Astrocyte (in vitro differentiated cells and primary cell): ENCODE measurements at regions not wholly inside any gene's neighbourhood (a gene's known extent, or its start where the extent isn't known, plus 50 kb on each side); places are given as distances from the start of the nearest gene placed in this dataset.

Experiments used
- DNase-seq: peaks from one replicate; pipeline ENCODE4 v3.0.0-alpha.2; 2010; ENCODE audit warnings: low read depth
- FAIRE-seq: peaks from 2 replicates; lab custom pipeline; 2011; peaks lifted over from hg19 to GRCh38; lab: Jason Lieb, UNC
- H2AFZ ChIP-seq: 2 replicates; pipeline ENCODE4 v1.6.0; 2012; ENCODE audit warnings: low read depth, low read length, inconsistent platforms
- H3K27ac ChIP-seq: 2 replicates; pipeline ENCODE4 v1.5.1; 2011; ENCODE audit warnings: low read depth, low read length, inconsistent platforms
- H3K27me3 ChIP-seq: 2 replicates; pipeline ENCODE4 v1.6.0; 2011; ENCODE audit warnings: low read length, inconsistent platforms; ENCODE audit not compliant: insufficient read depth
- H3K36me3 ChIP-seq: 2 replicates; pipeline ENCODE4 v1.5.1; 2011; ENCODE audit warnings: low read length, inconsistent platforms; ENCODE audit not compliant: insufficient read depth
- H3K4me1 ChIP-seq: 2 replicates; pipeline ENCODE4 v1.5.1; 2011; ENCODE audit warnings: low read length, inconsistent platforms; ENCODE audit not compliant: insufficient read depth
- H3K4me2 ChIP-seq: 2 replicates; pipeline ENCODE4 v1.6.0; 2012; ENCODE audit warnings: low read length, inconsistent platforms
- H3K4me3 ChIP-seq: 2 replicates; pipeline ENCODE4 v1.5.1; 2011; ENCODE audit warnings: low read depth, mild to moderate bottlenecking, low read length, inconsistent platforms; ENCODE audit not compliant: insufficient read depth
- H3K79me2 ChIP-seq: 2 replicates; pipeline ENCODE4 v1.6.0; 2012; ENCODE audit warnings: mild to moderate bottlenecking, low read length, inconsistent platforms; ENCODE audit not compliant: insufficient read depth
- H3K9ac ChIP-seq: 2 replicates; pipeline ENCODE4 v1.6.0; 2012; ENCODE audit warnings: mild to moderate bottlenecking, low read length, inconsistent platforms
- H3K9me3 ChIP-seq: 2 replicates; pipeline ENCODE4 v1.5.1; 2012; ENCODE audit warnings: low read depth, mild to moderate bottlenecking, low read length, inconsistent platforms; ENCODE audit not compliant: insufficient read depth
- H4K20me1 ChIP-seq: 2 replicates; pipeline ENCODE4 v1.6.0; 2012; ENCODE audit warnings: low read length, inconsistent platforms; ENCODE audit not compliant: insufficient read depth
- H3K27ac Mint-ChIP-seq: one replicate; pipeline ENCODE4 v1.8.0; 2021; ENCODE audit warnings: mild to moderate bottlenecking, mixed read lengths; ENCODE audit not compliant: unreplicated experiment
- H3K27me3 Mint-ChIP-seq: one replicate; pipeline ENCODE4 v1.8.0; 2021; ENCODE audit warnings: low read depth, mixed read lengths; ENCODE audit not compliant: unreplicated experiment
- H3K36me3 Mint-ChIP-seq: one replicate; pipeline ENCODE4 v1.8.0; 2021; ENCODE audit warnings: low read depth, mixed read lengths; ENCODE audit not compliant: unreplicated experiment
- H3K4me1 Mint-ChIP-seq: one replicate; pipeline ENCODE4 v1.8.0; 2021; ENCODE audit warnings: low read depth, mixed read lengths; ENCODE audit not compliant: unreplicated experiment
- H3K4me3 Mint-ChIP-seq: one replicate; pipeline ENCODE4 v1.8.0; 2021; ENCODE audit warnings: mild to moderate bottlenecking, moderate library complexity, mixed read lengths; ENCODE audit not compliant: unreplicated experiment
- H3K9me3 Mint-ChIP-seq: one replicate; pipeline ENCODE4 v1.8.0; 2021; ENCODE audit warnings: mild to moderate bottlenecking, mixed read lengths; ENCODE audit not compliant: unreplicated experiment
- EZH2 ChIP-seq: IDR thresholded peaks from 2 replicates; pipeline ENCODE4 v1.6.1; 2012; ENCODE audit warnings: mild to moderate bottlenecking, low read length, inconsistent platforms; ENCODE audit not compliant: insufficient read depth
- TF ChIP-seq, protein P1 (sequence below): IDR thresholded peaks from 2 replicates; pipeline ENCODE4 v1.5.1; 2011; ENCODE audit warnings: low read depth, mild to moderate bottlenecking, inconsistent platforms, low read length, moderate library complexity; ENCODE audit not compliant: insufficient read depth

- DNase-seq (no peak), FAIRE-seq (no peak)
- no peaks in the 10 kb centered on the region for H3K9me3 Mint-ChIP-seq
- no peaks in the 10 kb centered on the region for H3K4me1 ChIP-seq
- H2AFZ ChIP-seq: no peak overlapping the region
- no peak overlapping the region for H3K4me2 ChIP-seq
- H3K36me3 Mint-ChIP-seq: no peaks in the 10 kb centered on the region
- H4K20me1 ChIP-seq: no peaks in the 10 kb centered on the region
- no peak overlapping the region for H3K4me3 Mint-ChIP-seq
- H3K4me1 Mint-ChIP-seq: peaks cover 4% of the 10 kb centered on the region
- H3K4me3 ChIP-seq: no peak overlapping the region
- H3K27me3 Mint-ChIP-seq: no peaks in the 10 kb centered on the region
- no peak overlapping the region for H3K9ac ChIP-seq
- H3K9me3 ChIP-seq: no peaks in the 10 kb centered on the region
- no peak overlapping the region for H3K27ac ChIP-seq
- H3K79me2 ChIP-seq: no peaks in the 10 kb centered on the region
- no peaks in the 10 kb centered on the region for H3K36me3 ChIP-seq
- TF ChIP-seq, protein P1, sequence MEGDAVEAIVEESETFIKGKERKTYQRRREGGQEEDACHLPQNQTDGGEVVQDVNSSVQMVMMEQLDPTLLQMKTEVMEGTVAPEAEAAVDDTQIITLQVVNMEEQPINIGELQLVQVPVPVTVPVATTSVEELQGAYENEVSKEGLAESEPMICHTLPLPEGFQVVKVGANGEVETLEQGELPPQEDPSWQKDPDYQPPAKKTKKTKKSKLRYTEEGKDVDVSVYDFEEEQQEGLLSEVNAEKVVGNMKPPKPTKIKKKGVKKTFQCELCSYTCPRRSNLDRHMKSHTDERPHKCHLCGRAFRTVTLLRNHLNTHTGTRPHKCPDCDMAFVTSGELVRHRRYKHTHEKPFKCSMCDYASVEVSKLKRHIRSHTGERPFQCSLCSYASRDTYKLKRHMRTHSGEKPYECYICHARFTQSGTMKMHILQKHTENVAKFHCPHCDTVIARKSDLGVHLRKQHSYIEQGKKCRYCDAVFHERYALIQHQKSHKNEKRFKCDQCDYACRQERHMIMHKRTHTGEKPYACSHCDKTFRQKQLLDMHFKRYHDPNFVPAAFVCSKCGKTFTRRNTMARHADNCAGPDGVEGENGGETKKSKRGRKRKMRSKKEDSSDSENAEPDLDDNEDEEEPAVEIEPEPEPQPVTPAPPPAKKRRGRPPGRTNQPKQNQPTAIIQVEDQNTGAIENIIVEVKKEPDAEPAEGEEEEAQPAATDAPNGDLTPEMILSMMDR: no peak
- no peak for TF ChIP-seq EZH2
- H3K27ac Mint-ChIP-seq: no peak overlapping the region
- H3K27me3 ChIP-seq: no peaks in the 10 kb centered on the region
These were observed 390.4 kb upstream of the KCNN2 start for GRCh38 chr5:113971454-113971853.

- Histone ChIP-seq H3K4me3 (no peak overlapping the region), H3K27ac (no peak overlapping the region), H2AFZ (no peak overlapping the region), H3K4me1 (no peaks in the 10 kb centered on the region), H3K9ac (no peak overlapping the region), H3K36me3 (no peaks in the 10 kb centered on the region), H3K9me3 (no peaks in the 10 kb centered on the region), H4K20me1 (no peaks in the 10 kb centered on the region), H3K79me2 (no peaks in the 10 kb centered on the region), H3K27me3 (no peaks in the 10 kb centered on the region), H3K4me2 (no peak overlapping the region)
- H3K9me3 Mint-ChIP-seq: no peaks in the 10 kb centered on the region
- no peak overlapping the region for H3K4me3 Mint-ChIP-seq
- H3K27ac Mint-ChIP-seq: no peak overlapping the region
- H3K36me3 Mint-ChIP-seq: no peaks in the 10 kb centered on the region
- DNase-seq (no peak), FAIRE-seq (no peak)
- TF ChIP-seq, protein P1: no peak
- no peak for TF ChIP-seq EZH2
- H3K27me3 Mint-ChIP-seq: no peaks in the 10 kb centered on the region
- peaks cover 4% of the 10 kb centered on the region for H3K4me1 Mint-ChIP-seq
These were observed 386.9 kb upstream of the KCNN2 start for GRCh38 chr5:113974976-113975375.

GRCh38 chr5:113984928-113985327 is 376.9 kb upstream of the KCNN2 start:
- H3K4me1 ChIP-seq: no peaks in the 10 kb centered on the region
- TF ChIP-seq, protein P1: no peak
- no peak for TF ChIP-seq EZH2
- H3K36me3 Mint-ChIP-seq: no peaks in the 10 kb centered on the region
- no peak overlapping the region for H2AFZ ChIP-seq
- no peak overlapping the region for H3K4me3 ChIP-seq
- FAIRE-seq (no peak), DNase-seq (no peak)
- no peaks in the 10 kb centered on the region for H3K79me2 ChIP-seq
- no peaks in the 10 kb centered on the region for H3K27me3 ChIP-seq
- no peaks in the 10 kb centered on the region for H3K9me3 Mint-ChIP-seq
- H3K27ac Mint-ChIP-seq: no peak overlapping the region
- H4K20me1 ChIP-seq: no peaks in the 10 kb centered on the region
- peaks cover 5% of the 10 kb centered on the region for H3K4me1 Mint-ChIP-seq
- H3K27ac ChIP-seq: no peak overlapping the region
- no peak overlapping the region for H3K4me2 ChIP-seq
- H3K4me3 Mint-ChIP-seq: no peak overlapping the region
- H3K9ac ChIP-seq: no peak overlapping the region
- no peaks in the 10 kb centered on the region for H3K36me3 ChIP-seq
- no peaks in the 10 kb centered on the region for H3K27me3 Mint-ChIP-seq
- no peaks in the 10 kb centered on the region for H3K9me3 ChIP-seq
